Left lobe of liver (tissue), 2 donors: ENCODE measurements at regions not wholly inside any gene's neighbourhood (a gene's known extent, or its start where the extent isn't known, plus 50 kb on each side); places are given as distances from the start of the nearest gene placed in this dataset.

Source experiments
- ATAC-seq: fragments of 200-7000 bp; cut with Tn5 transposase; one replicate; pipeline ENCODE4 v1.9.1; 2020; ENCODE audit warnings: mild to moderate bottlenecking, moderate library complexity
- DNase-seq: peaks from one replicate; pipeline ENCODE4 v3.0.0-alpha.2; 2020; ENCODE audit warnings: low spot score
- donor health status: DM: no; HTN: no; CAD: no; lungs with moderate emphysema.
- donor health status: DM: no; HTN: yes; CAD: no.

- no peak for DNase-seq
- ATAC-seq: no peak
These were observed 96.4 kb upstream of the FOXC1 start for GRCh38 chr6:1513215-1513780.

- ATAC-seq (no peak), DNase-seq (no peak)
These were observed 95.6 kb upstream of the FOXC1 start for GRCh38 chr6:1514078-1514477.

- DNase-seq (no peak), ATAC-seq (no peak)
These were observed 94.4 kb upstream of the FOXC1 start for GRCh38 chr6:1515280-1515679.

- no peak for DNase-seq
- no peak for ATAC-seq
These were observed 93.9 kb upstream of the FOXC1 start for GRCh38 chr6:1515781-1516180.

- ATAC-seq: no peak
- DNase-seq: no peak
These were observed 92.8 kb upstream of the FOXC1 start for GRCh38 chr6:1516742-1517520.

- ATAC-seq: no peak
- DNase-seq: no peak
These were observed 90.9 kb upstream of the FOXC1 start for GRCh38 chr6:1518855-1519254.

- ATAC-seq (no peak), DNase-seq (no peak)
These were observed 90.1 kb upstream of the FOXC1 start for GRCh38 chr6:1519597-1519996.

GRCh38 chr6:1522779-1523178 is 86.9 kb upstream of the FOXC1 start:
- no peak for DNase-seq
- no peak for ATAC-seq

GRCh38 chr6:1524040-1524480 is 85.7 kb upstream of the FOXC1 start:
- peak; percentile 65 for DNase-seq
- ATAC-seq: peak; percentile 90

- ATAC-seq (no peak), DNase-seq (no peak)
These were observed 84.2 kb upstream of the FOXC1 start for GRCh38 chr6:1525364-1526038.

GRCh38 chr6:1526398-1527072 is 83.2 kb upstream of the FOXC1 start:
- DNase-seq (no peak), ATAC-seq (no peak)

- ATAC-seq (peak; percentile 27), DNase-seq (no peak)
These were observed 82.7 kb upstream of the FOXC1 start for GRCh38 chr6:1527073-1527457.

GRCh38 chr6:1535295-1535694 is 74.4 kb upstream of the FOXC1 start:
- no peak for DNase-seq
- no peak for ATAC-seq

- no peak for DNase-seq
- no peak for ATAC-seq
These were observed 72.9 kb upstream of the FOXC1 start for GRCh38 chr6:1536526-1537429.

- no peak for DNase-seq
- no peak for ATAC-seq
These were observed 71.3 kb upstream of the FOXC1 start for GRCh38 chr6:1538369-1538768.

- DNase-seq (no peak), ATAC-seq (no peak)
These were observed 70.8 kb upstream of the FOXC1 start for GRCh38 chr6:1538810-1539478.

GRCh38 chr6:1540864-1541521 is 68.7 kb upstream of the FOXC1 start:
- no peak for DNase-seq
- ATAC-seq: peak; percentile 90

- ATAC-seq (no peak), DNase-seq (no peak)
These were observed 67.4 kb upstream of the FOXC1 start for GRCh38 chr6:1542335-1542734.

- ATAC-seq (no peak), DNase-seq (no peak)
These were observed 67.0 kb upstream of the FOXC1 start for GRCh38 chr6:1542764-1543163.

GRCh38 chr6:1544000-1544399 is 65.7 kb upstream of the FOXC1 start:
- ATAC-seq (no peak), DNase-seq (no peak)
